DOHH2 (cell line): ENCODE measurements at regions not wholly inside any gene's neighbourhood (a gene's known extent, or its start where the extent isn't known, plus 50 kb on each side); places are given as distances from the start of the nearest gene placed in this dataset.

Experiments
- H3F3A ChIP-seq: fragments of 200-600 bp; sonication (generic), shearing (Covaris generic); 2 replicates; pipeline ENCODE4 v1.6.0; 2016; ENCODE audit warnings: antibody characterized with exemption, mild to moderate bottlenecking; ENCODE audit not compliant: control insufficient read depth, insufficient read depth
- H3K27ac ChIP-seq: fragments of 200-600 bp; sonication (generic); 2 replicates; pipeline ENCODE4 v1.5.1; 2014; ENCODE audit warnings: low read depth, mild to moderate bottlenecking, low read length, moderate library complexity
- H3K27me3 ChIP-seq: fragments of 200-600 bp; sonication (generic); 2 replicates; pipeline ENCODE4 v1.6.1; 2014; ENCODE audit warnings: mild to moderate bottlenecking, low read length, mixed read lengths; ENCODE audit not compliant: control insufficient read depth
- H3K36me3 ChIP-seq: fragments of 200-600 bp; sonication (generic); 2 replicates; pipeline ENCODE4 v1.6.1; 2014; ENCODE audit warnings: mild to moderate bottlenecking, low read length, moderate library complexity, mixed read lengths; ENCODE audit not compliant: control insufficient read depth
- H3K4me1 ChIP-seq: fragments of 200-600 bp; sonication (generic); 2 replicates; pipeline ENCODE4 v1.6.1; 2014; ENCODE audit warnings: mild to moderate bottlenecking, low read length, mixed read lengths; ENCODE audit not compliant: control insufficient read depth
- H3K4me2 ChIP-seq: fragments of 200-600 bp; sonication (generic); 2 replicates; pipeline ENCODE4 v1.6.0; 2014; ENCODE audit warnings: mild to moderate bottlenecking, low read length, moderate library complexity
- H3K4me3 ChIP-seq: fragments of 200-600 bp; sonication (generic); 2 replicates; pipeline ENCODE4 v1.5.1; 2014; ENCODE audit warnings: mild to moderate bottlenecking, low read length, mixed read lengths
- H3K79me2 ChIP-seq: fragments of 200-600 bp; sonication (generic); 2 replicates; pipeline ENCODE4 v1.6.1; 2014; ENCODE audit warnings: mild to moderate bottlenecking, low read length, mixed read lengths; ENCODE audit not compliant: control insufficient read depth
- H3K9me2 ChIP-seq: fragments of 200-600 bp; sonication (generic); replicated peaks from 2 replicates; pipeline ENCODE4 v1.6.1; 2014; ENCODE audit warnings: mild to moderate bottlenecking, low read length, mixed read lengths; ENCODE audit not compliant: control insufficient read depth
- H3K9me3 ChIP-seq: fragments of 200-600 bp; sonication (generic); 2 replicates; pipeline ENCODE4 v1.6.1; 2014; ENCODE audit warnings: antibody characterized with exemption, low read length, mixed read lengths; ENCODE audit not compliant: control insufficient read depth, insufficient read depth
- H4K20me1 ChIP-seq: fragments of 200-600 bp; sonication (generic); 2 replicates; pipeline ENCODE4 v1.6.0; 2014; ENCODE audit warnings: low read depth, mild to moderate bottlenecking, antibody characterized with exemption, low read length, moderate library complexity; ENCODE audit not compliant: control insufficient read depth, insufficient read depth
- EZH2phosphoT487 ChIP-seq: fragments of 200-600 bp; sonication (generic); IDR thresholded peaks from 2 replicates; pipeline ENCODE4 v1.6.1; 2017; ENCODE audit warnings: borderline replicate concordance, mild to moderate bottlenecking, antibody characterized with exemption, low read length, moderate library complexity, mixed read lengths
- TF ChIP-seq, protein P1 (sequence below): fragments of 200-600 bp; sonication (generic); IDR thresholded peaks from one replicate; pipeline ENCODE4 v1.5.1; 2014; ENCODE audit warnings: antibody characterized with exemption, mild to moderate bottlenecking, low read depth, low read length; ENCODE audit not compliant: poor library complexity, severe bottlenecking

DNA sequence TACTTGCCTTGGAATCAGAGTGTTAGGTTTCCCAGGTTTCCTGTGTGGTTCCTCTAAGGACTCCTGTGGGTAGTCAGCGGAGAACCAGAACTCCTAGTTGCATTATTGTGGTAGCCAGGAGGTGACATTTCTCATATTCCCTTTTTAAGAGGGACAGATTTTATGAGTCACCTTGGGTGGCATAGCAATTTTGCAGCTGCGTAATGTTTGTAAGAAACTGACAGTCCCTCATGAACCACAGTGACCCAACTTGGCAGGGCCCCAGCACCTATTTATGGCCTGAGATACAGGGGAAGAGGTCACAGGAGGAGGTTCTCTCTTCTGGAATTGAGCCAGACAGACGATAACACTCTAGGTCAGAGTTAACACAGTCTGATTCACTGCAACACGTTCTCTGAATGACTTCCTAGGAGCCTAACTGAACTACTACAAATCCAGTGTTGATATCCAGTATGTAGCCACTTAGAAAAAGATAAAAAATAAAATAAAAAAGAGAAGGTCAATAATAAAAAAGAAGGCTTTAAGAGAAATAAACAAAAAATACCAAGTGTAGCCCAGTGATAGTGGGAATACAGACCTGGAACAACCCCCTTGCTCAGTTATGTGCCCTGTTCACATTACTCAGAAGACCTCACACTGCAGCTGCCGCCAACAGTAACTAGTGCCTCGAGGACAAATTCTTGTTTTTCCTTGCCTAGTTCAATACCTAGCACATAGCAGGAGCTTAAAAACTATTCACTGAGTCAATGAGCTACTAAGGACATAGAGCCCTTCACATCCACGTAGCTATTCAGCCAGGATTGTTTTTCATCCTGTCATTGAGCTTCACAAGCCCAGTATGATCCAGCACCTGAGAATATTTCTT lies 50.7 kb upstream of the VLDLR start:
- no peak overlapping the region for H3K27ac ChIP-seq

More for the DNA sequence above, 50.7 kb upstream of the VLDLR start:
- H3K4me1 ChIP-seq = peaks cover 9% of the 10 kb centered on the region
- no peaks in the 10 kb centered on the region for H3K79me2 ChIP-seq
- no peaks in the 10 kb centered on the region for H3F3A ChIP-seq
- H3K9me2 ChIP-seq = no peaks in the 10 kb centered on the region
- no peaks in the 10 kb centered on the region for H3K9me3 ChIP-seq
- no peaks in the 10 kb centered on the region for H4K20me1 ChIP-seq
- H3K36me3 ChIP-seq = no peaks in the 10 kb centered on the region
- H3K4me2 ChIP-seq = peak overlapping the region; percentile 23; the same call in 1 of the 2 replicates
- TF ChIP-seq, protein P1, sequence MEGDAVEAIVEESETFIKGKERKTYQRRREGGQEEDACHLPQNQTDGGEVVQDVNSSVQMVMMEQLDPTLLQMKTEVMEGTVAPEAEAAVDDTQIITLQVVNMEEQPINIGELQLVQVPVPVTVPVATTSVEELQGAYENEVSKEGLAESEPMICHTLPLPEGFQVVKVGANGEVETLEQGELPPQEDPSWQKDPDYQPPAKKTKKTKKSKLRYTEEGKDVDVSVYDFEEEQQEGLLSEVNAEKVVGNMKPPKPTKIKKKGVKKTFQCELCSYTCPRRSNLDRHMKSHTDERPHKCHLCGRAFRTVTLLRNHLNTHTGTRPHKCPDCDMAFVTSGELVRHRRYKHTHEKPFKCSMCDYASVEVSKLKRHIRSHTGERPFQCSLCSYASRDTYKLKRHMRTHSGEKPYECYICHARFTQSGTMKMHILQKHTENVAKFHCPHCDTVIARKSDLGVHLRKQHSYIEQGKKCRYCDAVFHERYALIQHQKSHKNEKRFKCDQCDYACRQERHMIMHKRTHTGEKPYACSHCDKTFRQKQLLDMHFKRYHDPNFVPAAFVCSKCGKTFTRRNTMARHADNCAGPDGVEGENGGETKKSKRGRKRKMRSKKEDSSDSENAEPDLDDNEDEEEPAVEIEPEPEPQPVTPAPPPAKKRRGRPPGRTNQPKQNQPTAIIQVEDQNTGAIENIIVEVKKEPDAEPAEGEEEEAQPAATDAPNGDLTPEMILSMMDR = no peak
- TF ChIP-seq EZH2phosphoT487 = no peak
- no peak overlapping the region for H3K4me3 ChIP-seq
- no peaks in the 10 kb centered on the region for H3K27me3 ChIP-seq
